GM18868 (cell line): ENCODE measurements at regions not wholly inside any gene's neighbourhood (a gene's known extent, or its start where the extent isn't known, plus 50 kb on each side); places are given as distances from the start of the nearest gene placed in this dataset.
A peak's percentile ranks its signal among the peaks of the same experiment; 100 is the strongest.

Experiments used
- ATAC-seq: cut with Tn5 transposase; IDR thresholded peaks from one replicate; pipeline ENCODE4 v1.9.1; 2021; ENCODE audit warnings: mild to moderate bottlenecking, moderate library complexity; ENCODE audit not compliant: unreplicated experiment

DNA sequence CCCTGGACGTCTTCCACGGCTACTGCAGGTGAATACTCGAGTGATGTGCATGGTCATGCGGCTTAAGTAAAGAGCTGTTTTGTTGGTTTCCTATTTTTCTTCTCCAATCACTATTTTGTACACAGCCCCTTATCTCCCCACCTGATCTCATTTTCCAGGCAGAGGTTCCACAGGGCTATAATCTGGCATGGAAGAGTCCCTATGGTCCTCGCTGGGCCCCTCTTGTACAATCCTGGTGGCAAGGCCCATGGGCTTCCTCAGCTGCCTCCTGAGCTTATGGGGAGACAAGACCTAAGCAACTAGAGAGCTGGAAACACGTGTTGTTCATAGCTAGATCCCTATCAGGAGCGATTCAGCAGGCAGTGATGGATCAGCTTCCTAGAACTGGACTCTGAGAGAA is 181.3 kb upstream of the ADO start:
- no peak for ATAC-seq

GRCh38 chr10:62625484-62625883 is 179.0 kb upstream of the ADO start:
- ATAC-seq: no peak

DNA sequence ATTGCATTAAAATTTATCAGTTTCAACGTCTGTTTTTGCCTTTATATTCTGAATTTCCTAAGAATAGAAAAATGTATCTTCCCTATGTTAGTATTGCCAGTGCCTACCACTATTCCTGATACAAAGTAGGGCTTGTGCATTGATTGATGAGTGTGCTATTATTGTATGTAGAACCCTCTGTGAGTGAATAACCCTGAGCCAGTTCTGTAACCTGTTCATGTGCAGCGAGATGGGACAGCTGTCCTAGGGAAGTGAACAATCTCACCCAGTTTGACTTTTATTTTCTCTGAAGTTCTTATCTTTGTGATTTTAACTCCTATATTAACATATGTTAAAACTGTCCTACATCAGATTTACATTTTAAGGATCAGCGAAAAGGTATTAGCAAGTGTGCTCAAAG is 178.4 kb upstream of the ADO start:
- peak; percentile 66 for ATAC-seq

GRCh38 chr10:62626817-62627216 is 177.7 kb upstream of the ADO start:
- no peak for ATAC-seq

DNA sequence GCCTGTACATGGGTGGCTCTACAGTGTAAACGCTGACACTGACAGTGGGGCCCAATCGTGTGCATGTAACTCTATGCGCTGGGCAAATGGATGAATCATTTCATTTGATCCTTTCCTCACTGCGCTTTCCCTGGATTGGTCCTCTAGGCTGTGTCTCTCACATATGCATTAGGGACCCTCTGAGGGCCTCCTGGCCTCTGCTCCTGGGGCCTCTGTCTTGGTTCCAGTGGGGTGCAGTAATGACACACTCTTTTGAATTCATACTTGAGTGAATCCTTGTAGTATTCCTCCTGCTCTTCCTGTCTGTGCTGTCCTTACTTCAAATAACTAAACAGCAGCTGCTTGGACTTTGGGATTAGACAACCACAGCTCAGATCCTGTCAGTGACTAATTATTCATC is 176.5 kb upstream of the ADO start:
- ATAC-seq: no peak

DNA sequence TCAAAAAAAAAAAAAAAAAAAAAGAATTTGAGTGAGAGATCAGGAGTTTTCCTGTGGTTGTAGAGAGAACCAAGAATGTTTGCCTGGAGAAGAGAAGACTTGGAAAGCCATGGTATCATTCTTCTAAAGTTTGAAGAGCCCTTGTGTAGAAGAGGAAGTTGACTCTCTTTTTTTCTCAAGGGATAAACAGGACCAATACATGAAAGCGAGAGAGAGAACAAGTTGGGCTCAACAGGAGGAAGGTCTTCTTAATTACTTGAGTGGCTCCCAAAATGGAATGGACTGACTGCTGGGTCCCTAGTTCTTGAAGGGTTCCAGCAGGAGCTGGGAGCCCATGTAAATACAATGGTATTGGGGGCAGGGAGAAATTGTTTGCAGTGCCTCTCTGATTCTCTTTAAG is 173.3 kb upstream of the ADO start:
- ATAC-seq: no peak

GRCh38 chr10:62632071-62632809 is 172.3 kb upstream of the ADO start:
- peak; percentile 83 for ATAC-seq

DNA sequence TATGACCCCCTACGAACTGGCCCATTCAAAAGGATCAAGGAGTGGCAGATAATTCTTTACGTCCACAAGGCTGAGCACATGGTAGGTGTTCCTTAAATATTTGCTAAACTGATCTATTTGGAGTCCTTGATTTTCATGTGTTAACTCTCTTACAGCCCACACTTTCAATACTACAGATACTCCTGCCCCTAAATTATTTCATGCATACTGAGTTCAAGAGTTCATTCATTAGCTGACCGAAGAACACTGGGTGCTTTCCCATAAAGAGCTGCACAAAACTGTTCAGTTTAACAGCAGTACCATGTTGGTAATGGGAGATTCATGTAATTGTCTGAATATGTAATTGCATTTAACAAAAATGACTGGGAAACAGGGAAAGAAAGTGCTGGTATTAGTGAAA is 170.5 kb upstream of the ADO start:
- no peak for ATAC-seq

DNA sequence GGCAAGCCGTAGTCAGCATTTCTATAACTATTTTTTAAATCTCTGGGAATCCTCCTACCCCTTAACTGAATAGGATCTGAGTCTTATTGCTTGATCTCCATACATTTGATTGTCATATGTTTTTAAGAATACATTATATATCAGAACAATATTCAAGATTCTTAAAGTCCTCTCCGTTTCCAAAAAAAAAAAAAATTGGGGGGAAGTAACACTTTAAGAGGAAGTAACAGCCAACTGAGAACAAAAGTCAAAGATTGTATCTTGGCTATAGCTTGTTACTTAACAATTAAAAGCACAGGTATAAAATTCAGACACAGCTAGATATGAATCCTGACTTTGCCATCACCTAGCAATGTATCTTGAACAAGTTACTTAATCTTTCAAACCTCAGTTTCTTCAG is 169.9 kb upstream of the ADO start:
- no peak for ATAC-seq

- no peak for ATAC-seq
Measured at GRCh38 chr10:62635127-62635526, 169.4 kb upstream of the ADO start.

DNA sequence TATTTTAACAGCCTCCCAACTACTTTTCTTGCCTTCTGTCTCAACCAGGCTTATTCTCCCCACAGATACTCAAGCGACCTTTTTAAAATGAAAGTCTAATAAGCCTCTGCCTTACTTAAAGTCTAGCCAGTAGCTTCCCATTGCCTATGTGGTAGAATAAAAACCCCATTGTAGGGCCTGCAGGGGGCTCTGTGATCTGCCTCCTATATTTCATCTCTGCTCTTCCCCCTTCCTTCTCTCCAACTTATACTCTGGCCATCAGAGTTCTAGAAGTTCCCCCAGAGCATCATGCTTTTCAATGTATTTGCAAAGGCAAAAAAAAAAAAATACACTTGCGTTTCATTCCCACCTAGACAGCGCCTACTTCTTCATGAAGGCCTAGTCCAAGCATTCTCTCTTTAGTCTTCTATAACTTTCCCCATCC is 167.7 kb upstream of the ADO start:
- ATAC-seq: no peak

- peak; percentile 59 for ATAC-seq
Measured at GRCh38 chr10:62637249-62638061, 167.1 kb upstream of the ADO start.

- ATAC-seq: peak; percentile 36
Measured at GRCh38 chr10:62638062-62638477, 166.4 kb upstream of the ADO start.

DNA sequence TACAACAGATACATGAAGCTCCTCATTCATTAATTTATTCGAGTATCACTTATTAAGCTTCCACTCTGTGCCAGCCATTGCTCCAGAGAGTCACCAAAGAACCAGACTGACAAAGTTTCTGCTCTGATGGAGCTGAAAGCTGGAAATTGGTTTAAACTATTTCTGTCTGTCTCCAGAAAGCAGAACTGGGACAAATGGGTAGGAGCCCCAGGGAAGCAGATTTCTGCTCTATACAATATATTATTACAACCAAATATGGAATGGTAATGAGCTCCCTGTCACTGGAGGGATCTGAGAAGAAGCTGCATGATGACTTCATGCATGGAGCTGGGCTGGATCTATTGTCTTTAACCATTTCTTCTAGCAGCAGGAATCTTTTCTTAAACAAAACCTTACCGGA is 165.4 kb upstream of the ADO start:
- ATAC-seq: no peak

- ATAC-seq: no peak
Measured at GRCh38 chr10:62640411-62640810, 164.1 kb upstream of the ADO start.

DNA sequence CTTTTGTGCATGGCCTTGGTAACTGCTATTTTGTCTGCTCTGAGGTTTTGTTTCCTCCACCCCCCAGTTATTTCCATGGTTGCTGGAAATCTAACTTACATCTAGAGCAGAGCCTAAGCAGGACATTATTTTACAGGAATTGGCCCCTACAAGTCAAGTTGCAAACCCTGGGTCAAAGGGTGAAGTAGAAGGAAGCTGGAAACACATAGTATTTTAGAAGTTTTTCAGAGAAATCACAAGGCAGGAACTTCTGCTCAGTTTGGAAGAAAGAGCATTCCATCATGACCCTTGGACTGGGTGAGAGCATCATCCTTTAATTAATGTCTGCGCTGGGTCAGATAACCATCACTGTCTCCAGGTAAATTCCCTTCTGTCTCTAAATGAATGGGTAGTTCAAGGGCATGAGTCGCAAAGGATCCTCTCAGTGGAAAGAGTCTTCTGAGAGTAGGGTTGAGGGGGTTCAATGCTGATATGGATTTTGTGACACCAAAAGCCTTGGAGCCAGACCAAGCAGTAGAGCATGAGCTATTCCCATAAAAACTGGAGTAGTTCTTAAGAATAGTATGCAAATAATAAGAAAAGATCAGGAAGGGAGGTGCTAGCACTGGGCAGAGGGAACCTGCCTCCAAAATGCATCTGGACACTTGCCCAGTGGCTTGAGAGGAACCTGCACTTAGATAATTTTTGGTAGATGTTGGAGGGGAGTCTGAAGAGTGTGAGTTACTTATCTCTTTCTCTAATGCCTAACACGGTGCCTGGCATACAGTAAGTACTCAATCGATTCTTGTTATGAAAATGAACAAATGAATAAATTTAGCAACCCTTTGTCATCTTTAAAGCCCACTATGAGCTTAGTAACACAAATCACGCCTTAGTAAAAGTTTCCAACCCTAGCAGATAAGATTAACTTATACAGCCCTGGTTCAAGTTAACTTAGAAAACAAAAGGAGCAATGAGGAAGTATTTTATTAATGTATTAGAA is 160.6 kb upstream of the ADO start:
- ATAC-seq: no peak

DNA sequence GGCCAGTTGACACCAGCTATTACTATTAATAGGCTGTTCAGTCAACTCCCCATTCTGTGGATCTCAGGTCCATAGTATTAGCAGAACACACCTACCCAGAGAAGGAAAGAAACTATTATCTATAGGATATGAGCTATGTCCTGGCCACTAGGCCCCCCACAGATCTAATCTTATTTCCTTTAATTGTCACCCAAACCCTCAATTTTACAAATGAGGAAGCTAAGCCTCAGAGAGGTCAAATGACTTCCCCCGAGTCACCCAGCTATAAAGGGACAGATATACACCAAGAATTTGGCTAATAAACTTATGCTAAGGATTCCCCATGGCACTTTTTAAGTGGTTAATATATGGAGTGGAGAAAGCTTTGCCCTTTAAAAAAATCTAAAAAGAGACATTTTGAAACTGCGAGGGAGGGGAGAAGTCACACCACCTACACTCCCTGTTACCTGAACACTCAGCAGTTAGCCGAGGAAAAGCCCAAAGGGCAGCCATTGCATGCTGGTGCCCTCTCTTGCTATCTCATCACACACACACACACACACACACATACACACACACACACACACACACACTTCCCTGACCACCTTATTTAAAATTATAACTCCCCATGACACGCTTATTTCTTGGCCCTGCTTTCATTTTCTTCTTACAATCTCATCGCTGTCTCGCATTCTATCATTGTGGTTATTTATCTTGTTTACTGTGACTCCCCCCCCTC is 157.0 kb upstream of the ADO start:
- peak; percentile 53 for ATAC-seq

GRCh38 chr10:62648921-62649320 is 155.6 kb upstream of the ADO start:
- ATAC-seq: no peak

GRCh38 chr10:62650411-62650810 is 154.1 kb upstream of the ADO start:
- ATAC-seq: no peak

GRCh38 chr10:62651341-62651740 is 153.2 kb upstream of the ADO start:
- ATAC-seq: no peak

DNA sequence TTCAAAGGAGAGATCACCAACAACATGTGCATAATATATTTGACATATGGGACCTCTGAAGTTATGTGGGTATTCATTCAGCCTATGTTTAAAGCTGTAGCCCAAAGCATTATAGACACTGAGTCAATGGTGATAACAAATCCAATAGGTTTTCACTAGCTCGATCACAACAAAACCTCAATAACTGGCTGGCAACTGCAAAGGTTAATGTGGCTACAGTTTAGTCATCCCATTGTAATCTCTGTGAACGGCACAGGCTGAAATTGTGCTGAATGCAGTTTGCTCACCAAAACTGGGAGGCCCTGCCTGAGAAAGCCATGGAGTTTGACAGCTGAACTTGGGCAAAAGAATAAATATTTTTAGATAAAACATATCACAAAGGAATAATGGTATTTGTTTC is 152.4 kb upstream of the ADO start:
- no peak for ATAC-seq
